Fibroblast of mammary gland (primary cell): ENCODE measurements at regions not wholly inside any gene's neighbourhood (a gene's known extent, or its start where the extent isn't known, plus 50 kb on each side); places are given as distances from the start of the nearest gene placed in this dataset.

ENCODE experiments used
- DNase-seq: peaks from one replicate; pipeline ENCODE4 v3.0.0-alpha.2; 2010; ENCODE audit warnings: low read depth
- H3K4me3 ChIP-seq: 2 replicates; pipeline ENCODE4 v1.5.1; 2011; ENCODE audit warnings: low read depth, mild to moderate bottlenecking, low read length, moderate library complexity; ENCODE audit not compliant: control insufficient read depth
- CTCF ChIP-seq: conservative IDR thresholded peaks from 2 replicates; pipeline ENCODE4 v1.5.1; 2011; ENCODE audit warnings: low read depth, low read length, inconsistent platforms; ENCODE audit not compliant: control insufficient read depth, insufficient read depth

- TF ChIP-seq CTCF, result no peak
- no peak for DNase-seq
- no peak overlapping the region for H3K4me3 ChIP-seq
Observed at GRCh38 chr18:78836838-78837237, 142.8 kb upstream of the SALL3 start.

- no peak overlapping the region for H3K4me3 ChIP-seq
- no peak for DNase-seq
- TF ChIP-seq CTCF, result no peak
Observed at GRCh38 chr18:78837754-78838153, 141.9 kb upstream of the SALL3 start.

- DNase-seq, result no peak
- no peak for TF ChIP-seq CTCF
- H3K4me3 ChIP-seq, result no peak overlapping the region
Observed at GRCh38 chr18:78838183-78838582, 141.4 kb upstream of the SALL3 start.

- TF ChIP-seq CTCF, result no peak
- no peak overlapping the region for H3K4me3 ChIP-seq
- DNase-seq, result no peak
Observed at GRCh38 chr18:78849046-78849445, 130.6 kb upstream of the SALL3 start.

GRCh38 chr18:78849458-78849857, 130.2 kb upstream of the SALL3 start:
- TF ChIP-seq CTCF, result no peak
- no peak for DNase-seq
- no peak overlapping the region for H3K4me3 ChIP-seq

GRCh38 chr18:78853341-78853740, 126.3 kb upstream of the SALL3 start:
- TF ChIP-seq CTCF, result no peak
- H3K4me3 ChIP-seq, result no peak overlapping the region
- DNase-seq, result no peak

GRCh38 chr18:78855188-78855587, 124.4 kb upstream of the SALL3 start:
- DNase-seq, result no peak
- no peak for TF ChIP-seq CTCF
- H3K4me3 ChIP-seq, result no peak overlapping the region
